IMR-90 (cell line): ENCODE measurements at regions not wholly inside any gene's neighbourhood (a gene's known extent, or its start where the extent isn't known, plus 50 kb on each side); places are given as distances from the start of the nearest gene placed in this dataset.
A peak's percentile ranks its signal among the peaks of the same experiment; 100 is the strongest.

ENCODE experiments used
- ATAC-seq: fragments of 200-7000 bp; cut with Tn5 transposase; 2 replicates; pipeline ENCODE4 v1.9.1; 2020; ENCODE audit warnings: low read depth, mild to moderate bottlenecking, moderate library complexity
- BruUV-seq: library from RNA; stranded (reverse); fragments of 400-500 nt; replicated peaks from 2 replicates; lab custom pipeline; 2021; lab: Mats Ljungman, UMichigan
- CTCF ChIA-PET: fragments of 300-600 bp; formaldehyde crosslinking; extraction: SDS; loops from one replicate; lab custom pipeline; 2021; ENCODE audit warnings: antibody characterized with exemption; lab: Yijun Ruan, JAX
- POLR2A ChIA-PET: fragments of 300-600 bp; sonication (Branson Sonifier 250); formaldehyde crosslinking; loops from one replicate; lab custom pipeline; 2022; ENCODE audit warnings: antibody characterized with exemption; ENCODE audit not compliant: unreplicated experiment; lab: Charles Lee
- DNase-seq: peaks from one replicate; pipeline ENCODE4 v3.0.0; 2013
- H2AFZ ChIP-seq: replicated peaks from 2 replicates; pipeline ENCODE3; 2013; ENCODE audit warnings: low read length, mild to moderate bottlenecking; ENCODE audit not compliant: poor library complexity
- H2AK5ac ChIP-seq: 2 replicates; pipeline ENCODE4 v1.6.1; 2013; ENCODE audit warnings: low read depth, low read length, inconsistent platforms
- H2AK9ac ChIP-seq: replicated peaks from 2 replicates; pipeline ENCODE3; 2013; ENCODE audit warnings: mild to moderate bottlenecking, low read depth, low read length, moderate library complexity; ENCODE audit not compliant: poor library complexity
- H2BK120ac ChIP-seq: 2 replicates; pipeline ENCODE4 v1.6.1; 2013; ENCODE audit warnings: low read depth, low read length, inconsistent platforms
- H2BK15ac ChIP-seq: 3 replicates; pipeline ENCODE4 v1.6.1; 2013; ENCODE audit warnings: low read depth, low read length, inconsistent platforms
- H2BK20ac ChIP-seq: 2 replicates; pipeline ENCODE4 v1.6.1; 2013; ENCODE audit warnings: low read depth, mild to moderate bottlenecking, inconsistent platforms, low read length, moderate library complexity
- H2BK5ac ChIP-seq: 2 replicates; pipeline ENCODE4 v1.6.1; 2013; ENCODE audit warnings: mild to moderate bottlenecking, low read depth, low read length, inconsistent platforms; ENCODE audit not compliant: poor library complexity, severe bottlenecking
- H3K14ac ChIP-seq: replicated peaks from 2 replicates; pipeline ENCODE4 v1.6.1; 2013; ENCODE audit warnings: low read depth, low read length, inconsistent platforms
- H3K18ac ChIP-seq: 2 replicates; pipeline ENCODE4 v1.6.1; 2013; ENCODE audit warnings: low read depth, low read length, control low read depth
- H3K23ac ChIP-seq: 2 replicates; pipeline ENCODE4 v1.6.1; 2013; ENCODE audit warnings: low read depth, low read length, inconsistent platforms
- H3K27ac ChIP-seq: 2 replicates; pipeline ENCODE4 v1.5.1; 2013; ENCODE audit warnings: mild to moderate bottlenecking, control low read depth, low read length; ENCODE audit not compliant: insufficient read depth
- H3K27me3 ChIP-seq: 2 replicates; pipeline ENCODE4 v1.6.1; 2013; ENCODE audit warnings: low read length; ENCODE audit not compliant: control insufficient read depth, insufficient read depth
- H3K36me3 ChIP-seq: 2 replicates; pipeline ENCODE4 v1.6.1; 2013; ENCODE audit warnings: low read length, mixed read lengths; ENCODE audit not compliant: control insufficient read depth, insufficient read depth
- H3K4ac ChIP-seq: 2 replicates; pipeline ENCODE4 v1.6.1; 2013; ENCODE audit warnings: low read depth, low read length, inconsistent platforms
- H3K4me1 ChIP-seq: 2 replicates; pipeline ENCODE4 v1.6.1; 2013; ENCODE audit warnings: low read length, mixed read lengths; ENCODE audit not compliant: control insufficient read depth, insufficient read depth
- H3K4me2 ChIP-seq: 2 replicates; pipeline ENCODE4 v1.6.1; 2013; ENCODE audit warnings: low read depth, mild to moderate bottlenecking, control low read depth, low read length, moderate library complexity
- H3K4me3 ChIP-seq: 2 replicates; pipeline ENCODE4 v1.5.1; 2013; ENCODE audit warnings: low read depth, mild to moderate bottlenecking, control low read depth, low read length, moderate library complexity; ENCODE audit not compliant: insufficient read depth
- H3K56ac ChIP-seq: 2 replicates; pipeline ENCODE4 v1.6.1; 2013; ENCODE audit warnings: low read length, inconsistent platforms; ENCODE audit not compliant: insufficient read depth; ENCODE audit errors: extremely low read depth
- H3K79me1 ChIP-seq, 2 experiments: 2 replicates each; pipeline ENCODE4 v1.6.1; 2013; ENCODE audit warnings: low read length in 2 of 2, inconsistent platforms in 1 of 2, low read depth in 1 of 2
- H3K9ac ChIP-seq: 2 replicates; pipeline ENCODE4 v1.6.1; 2013; ENCODE audit warnings: low read depth, low read length, control low read depth
- H3K9me1 ChIP-seq: 2 replicates; pipeline ENCODE4 v1.6.1; 2013; ENCODE audit warnings: low read length, inconsistent platforms; ENCODE audit not compliant: insufficient read depth
- H3K9me3 ChIP-seq: 2 replicates; pipeline ENCODE4 v1.6.1; 2013; ENCODE audit warnings: low read length; ENCODE audit not compliant: control insufficient read depth, insufficient read depth
- H4K20me1 ChIP-seq: 2 replicates; pipeline ENCODE4 v1.6.1; 2013; ENCODE audit warnings: low read length, inconsistent platforms; ENCODE audit not compliant: insufficient read depth
- H4K5ac ChIP-seq: 2 replicates; pipeline ENCODE4 v1.6.1; 2013; ENCODE audit warnings: mild to moderate bottlenecking, low read depth, low read length, control low read depth
- H4K8ac ChIP-seq, 2 experiments: 2 replicates each; pipeline ENCODE4 v1.6.1; 2013; ENCODE audit warnings: low read depth in 2 of 2, low read length in 2 of 2, control low read depth in 1 of 2, inconsistent platforms in 1 of 2
- H4K91ac ChIP-seq: 2 replicates; pipeline ENCODE4 v1.6.1; 2013; ENCODE audit warnings: low read depth, low read length, inconsistent platforms; ENCODE audit not compliant: insufficient read depth
- BHLHE40 ChIP-seq: fragments of 150-350 bp; IDR thresholded peaks from 2 replicates; pipeline ENCODE4 v1.6.1; 2016; ENCODE audit warnings: mild to moderate bottlenecking, low read depth, low read length
- CEBPB ChIP-seq: IDR thresholded peaks from 2 replicates; pipeline ENCODE4 v1.6.1; 2012; ENCODE audit warnings: low read depth, low read length, improper control_type of control experiment
- CHD1 ChIP-seq: IDR thresholded peaks from 2 replicates; pipeline ENCODE4 v1.6.1; 2012; ENCODE audit warnings: low read depth, low read length, improper control_type of control experiment
- CTCF ChIP-seq: conservative IDR thresholded peaks from 2 replicates; pipeline ENCODE4 v1.5.1; 2012; ENCODE audit warnings: mild to moderate bottlenecking, low read depth, low read length, improper control_type of control experiment
- ELK1 ChIP-seq: fragments of 150-350 bp; IDR thresholded peaks from 2 replicates; pipeline ENCODE4 v1.6.1; 2016; ENCODE audit warnings: low read depth, mild to moderate bottlenecking, low read length, moderate library complexity, borderline replicate concordance
- FOS ChIP-seq: fragments of 150-350 bp; IDR thresholded peaks from 2 replicates; pipeline ENCODE4 v1.6.1; 2016; ENCODE audit warnings: low read depth, low read length
- MAFK ChIP-seq: IDR thresholded peaks from 2 replicates; pipeline ENCODE4 v1.6.1; 2012; ENCODE audit warnings: low read depth, low read length, improper control_type of control experiment
- MAZ ChIP-seq: IDR thresholded peaks from 2 replicates; pipeline ENCODE4 v1.6.1; 2012; ENCODE audit warnings: low read depth, mild to moderate bottlenecking, low read length, improper control_type of control experiment, moderate library complexity, borderline replicate concordance
- MXI1 ChIP-seq: IDR thresholded peaks from 2 replicates; pipeline ENCODE4 v1.6.1; 2012; ENCODE audit warnings: low read depth, mild to moderate bottlenecking, low read length, moderate library complexity, borderline replicate concordance
- NFE2L2 ChIP-seq: fragments of 150-350 bp; IDR thresholded peaks from 2 replicates; pipeline ENCODE4 v1.6.1; 2016; ENCODE audit warnings: low read depth, mild to moderate bottlenecking, low read length
- POLR2A ChIP-seq: IDR thresholded peaks from 2 replicates; pipeline ENCODE4 v1.6.1; 2012; ENCODE audit warnings: mild to moderate bottlenecking, low read depth, low read length
- RAD21 ChIP-seq: IDR thresholded peaks from 2 replicates; pipeline ENCODE4 v1.6.1; 2012; ENCODE audit warnings: low read length, improper control_type of control experiment
- RCOR1 ChIP-seq: IDR thresholded peaks from 2 replicates; pipeline ENCODE4 v1.6.1; 2012; ENCODE audit warnings: mild to moderate bottlenecking, low read length, improper control_type of control experiment; ENCODE audit not compliant: insufficient replicate concordance
- RFX5 ChIP-seq: IDR thresholded peaks from 2 replicates; pipeline ENCODE4 v1.8.0; 2012; ENCODE audit warnings: low read depth, mild to moderate bottlenecking, low read length, moderate library complexity
- SMC3 ChIP-seq: fragments of 150-350 bp; IDR thresholded peaks from 2 replicates; pipeline ENCODE4 v1.6.1; 2016; ENCODE audit warnings: low read depth, mild to moderate bottlenecking, antibody characterized with exemption, low read length, moderate library complexity
- USF2 ChIP-seq: fragments of 150-350 bp; IDR thresholded peaks from 2 replicates; pipeline ENCODE4 v1.6.1; 2017; ENCODE audit warnings: mild to moderate bottlenecking, antibody characterized with exemption, low read length, low read depth
- WGBS, 2 experiments: methylation state at CpG; one replicate each; pipeline versions ENCODE4 v1.1.5 to v1.1.7; 2013; ENCODE audit warnings: missing lambda C conversion rate in 2 of 2; ENCODE audit not compliant: insufficient read length in 1 of 2; ENCODE audit errors: extremely low coverage in 2 of 2; 5-methylcytosine and 5-hydroxymethylcytosine counted together
- dilution Hi-C: fragments of 300-500 bp; cut with HindIII; formaldehyde crosslinking; loops from one replicate; pipeline ENCODE4 v1.14.3; 2018; ENCODE audit warnings: low sequenced_read_pairs; ENCODE audit not compliant: unreplicated experiment
- in situ Hi-C: fragments of 300-500 bp; cut with MboI; formaldehyde crosslinking; loops from 3 replicates; pipeline ENCODE4 v1.14.3; 2019; ENCODE audit warnings: low sequenced_read_pairs, inconsistent platforms, mixed read lengths
- intact Hi-C: fragments of 100-400 bp; cut with micrococcal nuclease; formaldehyde crosslinking; loops from 2 replicates; pipeline ENCODE4 v1.10.0; 2022

GRCh38 chr1:220970311-220970710 lies 91.1 kb downstream of the HLX start:
- intact Hi-C loops (no loop called here), in situ Hi-C loops (no loop called here), dilution Hi-C loops (no loop called here)
- no peak overlapping the region for H3K9ac ChIP-seq
- H2BK15ac ChIP-seq, result peak overlapping the region; percentile 34; the same call in 1 of the 3 replicates
- TF ChIP-seq ELK1, result no peak
- TF ChIP-seq BHLHE40, result no peak
- TF ChIP-seq CHD1, result no peak
- TF ChIP-seq RFX5, result no peak
- TF ChIP-seq POLR2A, result no peak
- TF ChIP-seq CEBPB, result no peak
- TF ChIP-seq MAZ, result no peak
- no peak for TF ChIP-seq NFE2L2
- TF ChIP-seq USF2, result no peak
- TF ChIP-seq RCOR1, result no peak
- TF ChIP-seq FOS, result no peak
- TF ChIP-seq CTCF, result no peak
- no peak for TF ChIP-seq MAFK
- TF ChIP-seq RAD21, result no peak
- no peak for TF ChIP-seq SMC3
- TF ChIP-seq MXI1, result no peak
- peak overlapping the region; percentile 16 for H2AFZ ChIP-seq
- 0 out of 2 replicates have a peak overlapping the region, but pooled peaks have one; percentile 1 for H3K4ac ChIP-seq
- no peak overlapping the region for H3K18ac ChIP-seq
- no TSS peak for BruUV-seq
- no peak overlapping the region for H3K4me3 ChIP-seq
- no peak overlapping the region for H2BK20ac ChIP-seq
- no peak for ATAC-seq
- POLR2A ChIA-PET, result no interaction called here
- no peak overlapping the region for H3K23ac ChIP-seq
- H2AK9ac ChIP-seq, result no peak overlapping the region
- CTCF ChIA-PET, result no interaction called here
- no peak overlapping the region for H4K5ac ChIP-seq
- no CpG with 5 or more reads among the region's 4 CpGs for WGBS, 2 experiments
- 0 out of 2 replicates have a peak, but pooled peaks cover 3% of the 10 kb centered on the region for H3K9me1 ChIP-seq
- no peak overlapping the region for H2BK5ac ChIP-seq
- H3K27me3 ChIP-seq, result no peaks in the 10 kb centered on the region
- H2AK5ac ChIP-seq, result no peak overlapping the region
- H4K20me1 ChIP-seq, result no peaks in the 10 kb centered on the region
- H3K36me3 ChIP-seq, result no peaks in the 10 kb centered on the region
- H4K8ac ChIP-seq, result no peak overlapping the region
- DNase-seq, result peak; percentile 18
- no peak overlapping the region for H3K56ac ChIP-seq
- no peak overlapping the region for H3K27ac ChIP-seq
- H2BK120ac ChIP-seq, result 0 out of 2 replicates have a peak overlapping the region, but pooled peaks have one; percentile 26
- H3K4me1 ChIP-seq, result no peaks in the 10 kb centered on the region
- H3K79me1 ChIP-seq, result no peaks in the 10 kb centered on the region
- H3K4me2 ChIP-seq, result no peak overlapping the region
- H4K91ac ChIP-seq, result no peak overlapping the region
- H3K9me3 ChIP-seq, result no peaks in the 10 kb centered on the region
- H3K14ac ChIP-seq, result no peak overlapping the region
